GM13977 (cell line): ENCODE measurements at regions not wholly inside any gene's neighbourhood (a gene's known extent, or its start where the extent isn't known, plus 50 kb on each side); places are given as distances from the start of the nearest gene placed in this dataset.

Source experiments
- DNase-seq: peaks from one replicate; pipeline ENCODE4 v3.0.0; 2012; ENCODE audit warnings: low spot score
- in situ Hi-C: fragments of 300-500 bp; cut with MboI; formaldehyde crosslinking; loops from one replicate; pipeline ENCODE4 v1.12.0; 2022; ENCODE audit warnings: low sequenced_read_pairs, low pct_unique_long_range_greater_than_20kb, mixed read lengths, inconsistent platforms; ENCODE audit not compliant: unreplicated experiment
- TF ChIP-seq, protein P1 (sequence below): IDR thresholded peaks from 2 replicates; pipeline ENCODE4 v1.5.1; 2012; ENCODE audit warnings: mild to moderate bottlenecking, control low read depth; ENCODE audit not compliant: insufficient read depth; ENCODE audit errors: extremely low read depth, missing control alignments

DNA sequence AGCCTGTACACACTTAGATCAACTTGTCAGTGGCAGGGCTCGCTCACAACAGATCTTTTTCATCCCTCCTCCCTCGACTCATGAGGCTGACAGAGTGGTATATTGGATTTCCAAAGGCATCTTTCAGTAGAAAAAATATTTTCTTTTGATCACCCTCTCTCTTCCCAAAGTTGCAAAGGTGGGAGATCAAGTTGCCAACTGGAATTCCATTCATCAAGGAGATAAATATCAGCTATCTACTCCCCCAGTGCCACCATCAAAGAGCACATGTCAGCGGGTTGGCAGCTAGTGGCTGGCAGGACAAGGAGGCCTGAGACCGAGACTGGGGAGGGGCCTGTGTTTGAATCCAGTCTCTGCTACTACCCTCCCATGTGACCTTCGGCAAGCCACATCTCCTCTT is 539.7 kb upstream of the CDH11 start:
- TF ChIP-seq, protein P1, sequence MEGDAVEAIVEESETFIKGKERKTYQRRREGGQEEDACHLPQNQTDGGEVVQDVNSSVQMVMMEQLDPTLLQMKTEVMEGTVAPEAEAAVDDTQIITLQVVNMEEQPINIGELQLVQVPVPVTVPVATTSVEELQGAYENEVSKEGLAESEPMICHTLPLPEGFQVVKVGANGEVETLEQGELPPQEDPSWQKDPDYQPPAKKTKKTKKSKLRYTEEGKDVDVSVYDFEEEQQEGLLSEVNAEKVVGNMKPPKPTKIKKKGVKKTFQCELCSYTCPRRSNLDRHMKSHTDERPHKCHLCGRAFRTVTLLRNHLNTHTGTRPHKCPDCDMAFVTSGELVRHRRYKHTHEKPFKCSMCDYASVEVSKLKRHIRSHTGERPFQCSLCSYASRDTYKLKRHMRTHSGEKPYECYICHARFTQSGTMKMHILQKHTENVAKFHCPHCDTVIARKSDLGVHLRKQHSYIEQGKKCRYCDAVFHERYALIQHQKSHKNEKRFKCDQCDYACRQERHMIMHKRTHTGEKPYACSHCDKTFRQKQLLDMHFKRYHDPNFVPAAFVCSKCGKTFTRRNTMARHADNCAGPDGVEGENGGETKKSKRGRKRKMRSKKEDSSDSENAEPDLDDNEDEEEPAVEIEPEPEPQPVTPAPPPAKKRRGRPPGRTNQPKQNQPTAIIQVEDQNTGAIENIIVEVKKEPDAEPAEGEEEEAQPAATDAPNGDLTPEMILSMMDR: no peak
- in situ Hi-C loops: no loop called here
- no peak for DNase-seq

- TF ChIP-seq, protein P1: no peak
- in situ Hi-C loops: no loop called here
- DNase-seq: no peak
Measured at GRCh38 chr16:65660390-65660789, 538.5 kb upstream of the CDH11 start.

GRCh38 chr16:65659758-65660157 is 537.9 kb upstream of the CDH11 start:
- in situ Hi-C loops: no loop called here
- TF ChIP-seq, protein P1: no peak
- DNase-seq: no peak

GRCh38 chr16:65658787-65659220 is 536.9 kb upstream of the CDH11 start:
- DNase-seq: no peak
- TF ChIP-seq, protein P1: no peak
- in situ Hi-C loops: no loop called here

DNA sequence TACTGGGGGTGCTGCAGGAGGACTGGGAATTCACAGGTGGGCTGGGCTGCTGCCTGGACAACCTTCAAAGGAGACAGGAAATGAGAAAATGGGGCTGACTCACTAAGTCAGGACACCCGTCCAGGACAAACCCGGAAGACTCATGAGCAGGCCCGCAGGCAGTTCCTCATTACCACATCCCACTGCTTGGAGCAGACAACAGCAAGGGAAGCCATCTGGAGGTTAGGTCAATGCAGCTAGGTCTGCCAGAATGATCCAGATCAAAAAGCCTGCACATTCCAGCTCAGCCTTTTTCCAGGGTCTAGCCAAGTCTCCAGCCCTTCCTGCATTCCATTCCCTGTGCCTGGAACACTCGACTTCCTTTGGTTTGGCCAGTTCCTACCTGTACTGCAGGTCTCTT is 536.5 kb upstream of the CDH11 start:
- no peak for DNase-seq
- TF ChIP-seq, protein P1: no peak
- in situ Hi-C loops: no loop called here

DNA sequence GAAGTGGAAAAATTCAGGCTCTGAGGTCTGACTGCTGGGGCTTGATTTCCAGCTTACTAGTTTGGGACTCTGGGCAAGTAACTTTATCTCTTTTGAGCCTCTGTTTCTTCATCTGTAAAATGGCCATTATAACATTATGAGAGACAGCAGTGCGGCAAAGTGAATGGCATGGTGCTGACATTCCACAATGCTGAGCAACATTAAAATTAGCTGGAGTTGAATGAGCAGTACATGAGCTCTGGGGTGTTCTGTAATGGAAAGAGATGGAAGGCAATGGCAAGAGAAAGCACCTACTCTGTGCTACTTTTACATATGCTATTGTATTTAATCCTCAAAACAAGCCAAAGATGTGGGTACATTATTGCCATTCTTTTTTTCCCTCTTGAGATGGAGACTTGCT is 535.7 kb upstream of the CDH11 start:
- no peak for DNase-seq
- in situ Hi-C loops: no loop called here
- TF ChIP-seq, protein P1: no peak

DNA sequence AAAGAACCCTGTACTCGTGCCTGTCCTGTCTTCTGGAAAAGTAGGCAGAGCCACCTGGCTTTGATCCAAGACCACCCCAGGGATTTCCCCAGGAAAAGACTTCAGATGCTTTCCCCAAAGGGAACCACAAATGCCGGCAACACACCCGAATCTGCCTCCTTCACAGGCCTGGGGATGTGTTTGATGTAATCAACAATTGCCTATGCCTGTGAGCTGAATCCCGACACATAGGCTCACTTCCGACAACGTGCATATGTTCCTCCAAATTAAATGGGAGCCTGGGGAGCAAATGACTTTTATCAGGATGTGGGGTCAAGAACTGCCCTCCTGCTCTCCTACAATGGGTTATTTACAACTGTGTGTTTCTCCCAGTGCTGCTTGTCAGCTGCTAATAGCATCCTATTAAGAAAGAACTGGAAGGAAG is 535.2 kb upstream of the CDH11 start:
- in situ Hi-C loops: no loop called here
- TF ChIP-seq, protein P1: no peak
- DNase-seq: no peak
